ENCODE measurements at regions not wholly inside any gene's neighbourhood (a gene's known extent, or its start where the extent isn't known, plus 50 kb on each side); places are given as distances from the start of the nearest gene placed in this dataset.
"Not testable (repeated sequence)": the region's sequence is repeated elsewhere in the genome, so short reads cannot be mapped to it uniquely, and the experiment has no call there.

DNA sequence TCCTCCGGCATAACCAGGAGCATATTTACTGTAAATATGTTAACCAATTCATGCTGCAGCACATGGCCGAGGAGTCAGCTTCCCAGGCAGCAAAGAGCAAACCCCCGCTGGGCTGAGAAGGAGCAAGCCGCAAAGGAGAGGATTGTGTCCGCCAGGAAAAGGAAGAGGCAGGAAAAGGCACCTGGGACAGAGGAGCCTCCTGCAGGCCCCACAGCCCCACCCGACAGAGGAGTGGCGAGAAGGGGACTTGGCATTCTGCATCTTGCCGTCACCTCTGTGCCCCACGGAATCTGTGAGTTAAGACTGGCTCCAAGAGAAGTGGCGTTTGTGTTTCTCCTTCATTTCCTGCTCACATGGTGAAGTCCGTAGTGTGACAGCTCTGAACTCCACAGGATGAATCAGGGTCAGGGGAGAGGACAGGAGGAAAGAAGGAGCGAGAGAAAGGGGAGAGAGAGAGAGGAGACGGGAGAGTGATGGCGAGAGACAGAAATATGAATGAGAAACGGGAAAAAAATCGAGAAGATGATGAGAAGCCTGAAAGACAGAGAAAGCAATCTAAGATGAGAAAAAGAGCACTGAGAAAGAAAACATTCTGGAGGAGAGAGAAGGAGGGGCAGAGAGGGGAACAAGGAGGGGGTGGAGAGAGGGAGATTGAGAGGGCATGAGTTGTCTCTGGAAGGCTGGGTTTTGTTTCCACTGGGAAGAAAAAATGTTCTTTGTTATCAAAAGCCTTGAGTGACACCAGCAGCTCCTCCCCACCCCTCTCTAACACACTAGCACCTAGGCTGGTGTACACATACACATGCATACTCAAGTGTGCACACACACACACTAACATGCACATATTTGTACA is 489.6 kb downstream of the MN1 start:
- intact Hi-C loops (cut with DNase I), result no loop called here
- DNase-seq (ENCODE audit: low spot score), result no peak

DNA sequence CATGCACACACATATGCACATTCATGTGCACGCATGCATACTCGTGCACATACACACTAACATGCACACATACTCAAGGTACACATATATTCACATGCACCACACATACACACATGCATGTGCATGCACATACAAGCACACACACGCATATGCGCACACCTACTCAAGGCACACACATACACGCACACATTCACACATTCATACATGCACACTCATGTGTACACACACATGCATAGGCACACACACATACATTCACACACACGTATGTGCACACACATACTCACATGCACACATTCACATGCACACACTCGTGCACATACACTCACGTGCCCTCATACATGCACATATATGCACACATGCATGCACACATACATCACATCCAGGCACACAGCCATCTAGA is 489.0 kb downstream of the MN1 start:
- intact Hi-C loops (cut with DNase I), result no loop called here
- DNase-seq (ENCODE audit: low spot score), result no peak

DNA sequence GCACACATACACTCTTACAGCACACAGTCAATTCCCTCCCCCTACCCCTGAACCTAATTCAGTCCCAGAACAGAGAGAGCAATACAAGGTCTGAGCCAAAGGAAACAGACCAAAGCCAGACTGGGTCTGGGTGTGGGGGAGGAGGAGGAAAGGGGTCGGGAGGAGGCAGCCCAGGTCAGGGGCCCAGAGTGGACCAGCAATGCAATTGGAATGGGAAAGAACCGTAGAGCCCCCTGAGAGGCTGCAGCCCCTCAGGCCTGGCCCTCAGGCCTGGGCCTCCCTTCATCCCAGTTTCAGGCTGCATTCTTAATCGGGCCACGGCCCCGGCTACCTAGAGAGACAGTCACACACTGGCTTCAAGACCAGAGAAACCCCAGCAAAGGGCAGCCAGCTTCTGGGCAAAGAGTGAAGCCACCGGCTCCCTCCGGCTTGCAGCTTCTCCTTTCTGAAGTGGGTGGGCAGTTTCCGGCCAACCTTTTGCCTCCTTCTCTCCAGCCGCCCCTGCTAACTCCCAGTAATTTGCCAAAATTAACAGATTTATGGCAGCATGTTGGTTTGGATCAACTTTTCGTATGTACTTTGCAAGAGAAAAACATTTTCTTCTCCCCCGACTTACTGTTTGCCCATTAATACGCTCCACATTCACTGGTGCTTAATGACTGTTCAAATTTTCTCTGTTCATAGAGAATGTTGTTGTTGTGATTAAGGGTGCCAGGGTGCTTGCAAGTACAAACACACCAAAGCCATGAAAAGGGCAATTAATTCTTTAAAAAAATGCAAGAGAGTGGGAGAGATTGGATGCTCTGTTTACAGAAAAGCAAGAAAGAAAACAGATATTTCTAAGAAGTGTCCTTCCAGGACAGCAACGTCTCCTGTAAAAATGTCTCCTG is 488.3 kb downstream of the MN1 start:
- DNase-seq (ENCODE audit: low spot score), result no peak
- intact Hi-C loops (cut with DNase I), result no loop called here

DNA sequence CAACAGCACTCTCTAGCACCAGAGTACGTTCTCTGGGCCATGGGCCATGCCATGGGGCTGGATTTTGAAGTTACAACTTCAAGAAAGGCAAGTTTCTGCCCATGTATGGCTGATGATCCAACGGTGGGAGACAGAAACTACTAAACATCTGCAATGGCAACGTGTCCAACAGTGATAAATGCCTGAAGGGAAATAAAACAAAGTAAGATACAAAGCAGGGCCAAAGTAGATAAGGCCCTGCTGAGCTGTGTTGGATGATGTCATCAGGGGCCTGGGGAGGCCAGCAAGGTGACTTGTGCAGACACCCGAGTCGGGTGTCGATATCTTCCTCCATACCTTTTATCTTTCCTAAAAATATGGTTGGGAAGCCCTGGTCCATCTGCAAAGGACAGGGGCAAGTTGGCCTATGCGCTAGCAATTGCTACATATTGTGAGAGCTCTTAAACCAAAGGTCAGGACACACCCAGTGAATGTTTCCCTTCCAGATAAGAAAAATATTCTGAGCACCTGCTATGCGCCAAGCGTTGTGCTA is 487.2 kb downstream of the MN1 start:
- no peak for DNase-seq (ENCODE audit: low spot score)
- intact Hi-C loops (cut with DNase I), result no loop called here

DNA sequence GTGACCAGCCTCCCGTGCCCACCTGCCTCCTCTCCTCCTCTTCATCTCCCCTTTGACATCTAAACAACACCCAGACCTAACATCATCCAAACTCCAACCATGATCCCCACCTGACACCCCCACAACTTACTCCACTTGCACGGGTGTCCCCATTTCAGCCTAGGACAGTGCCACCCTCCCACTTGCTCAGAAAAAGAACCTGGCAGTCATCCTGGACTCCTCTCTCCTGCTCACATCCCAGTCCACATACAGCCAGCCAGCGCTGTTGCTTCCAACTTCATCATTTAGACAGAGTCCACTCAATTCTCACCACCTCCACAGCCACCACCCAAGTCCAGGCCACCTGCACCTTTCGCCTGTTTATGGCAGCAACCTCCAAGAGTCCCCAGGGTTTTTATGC is 485.7 kb downstream of the MN1 start:
- DNase-seq (ENCODE audit: low spot score), result no peak
- intact Hi-C loops (cut with DNase I), result no loop called here

DNA sequence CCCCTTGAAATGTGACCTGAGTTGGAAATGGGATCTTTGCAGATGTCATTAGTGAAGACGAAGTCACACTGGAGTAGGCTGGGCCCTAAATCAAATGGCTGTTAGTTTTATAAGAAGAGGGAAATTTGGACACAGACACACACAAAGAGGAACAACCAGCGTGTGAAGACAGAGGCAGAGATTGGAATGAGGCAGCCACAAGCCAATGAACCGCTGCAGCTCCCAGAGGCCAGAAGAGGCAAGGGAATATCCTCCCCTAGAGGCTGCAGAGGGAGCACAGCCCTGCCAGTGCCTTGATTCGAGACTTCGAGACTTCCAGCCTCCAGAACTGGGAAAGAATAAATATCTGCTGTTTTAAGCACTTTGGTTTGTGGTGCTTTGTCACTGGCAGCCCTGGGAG is 484.5 kb downstream of the MN1 start:
- intact Hi-C loops (cut with DNase I), result no loop called here
- no peak for DNase-seq (ENCODE audit: low spot score)

DNA sequence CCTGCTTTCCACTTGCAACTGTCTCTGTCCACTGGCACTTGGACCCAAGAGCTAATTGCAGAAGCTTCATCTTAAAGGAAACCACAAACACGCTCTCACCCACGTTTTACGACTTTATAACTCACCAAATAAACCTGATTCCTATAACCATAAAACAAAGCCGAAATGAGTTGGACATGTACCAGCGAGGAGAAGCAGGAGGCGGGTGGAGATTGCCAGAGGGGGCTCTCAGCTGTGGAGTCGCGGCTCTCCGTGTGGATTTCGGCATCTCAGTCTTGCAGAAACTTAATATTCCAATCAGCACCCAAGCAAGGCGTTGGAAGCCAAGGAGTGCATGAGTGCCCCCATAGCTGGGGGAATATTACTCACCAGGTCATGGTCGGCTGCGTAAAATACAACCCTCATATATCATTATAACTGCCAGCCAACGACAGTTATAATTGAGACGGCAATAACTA is 483.6 kb downstream of the MN1 start:
- no peak for DNase-seq (ENCODE audit: low spot score)
- intact Hi-C loops (cut with DNase I), result no loop called here

DNA sequence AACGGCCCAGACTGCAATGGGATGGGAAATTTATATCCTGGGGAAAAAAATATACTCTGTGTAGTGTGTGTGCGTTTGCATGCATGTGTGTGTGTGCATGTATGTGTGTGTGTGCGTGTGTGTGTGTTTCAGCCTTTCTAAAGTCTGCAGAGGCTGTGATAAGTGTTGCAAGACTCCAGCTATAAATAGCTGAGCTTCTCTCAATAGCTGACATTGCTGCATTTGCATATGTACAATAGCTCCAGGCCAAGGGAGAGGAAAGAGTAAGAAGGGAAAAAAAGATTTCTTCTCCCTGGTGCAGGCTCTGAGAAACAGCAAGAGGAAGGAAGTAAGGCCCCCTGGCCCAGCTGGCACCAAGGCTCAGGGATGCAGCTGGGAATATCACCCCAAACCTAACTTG is 483.0 kb downstream of the MN1 start:
- intact Hi-C loops (cut with DNase I), result no loop called here
- no peak for DNase-seq (ENCODE audit: low spot score)

DNA sequence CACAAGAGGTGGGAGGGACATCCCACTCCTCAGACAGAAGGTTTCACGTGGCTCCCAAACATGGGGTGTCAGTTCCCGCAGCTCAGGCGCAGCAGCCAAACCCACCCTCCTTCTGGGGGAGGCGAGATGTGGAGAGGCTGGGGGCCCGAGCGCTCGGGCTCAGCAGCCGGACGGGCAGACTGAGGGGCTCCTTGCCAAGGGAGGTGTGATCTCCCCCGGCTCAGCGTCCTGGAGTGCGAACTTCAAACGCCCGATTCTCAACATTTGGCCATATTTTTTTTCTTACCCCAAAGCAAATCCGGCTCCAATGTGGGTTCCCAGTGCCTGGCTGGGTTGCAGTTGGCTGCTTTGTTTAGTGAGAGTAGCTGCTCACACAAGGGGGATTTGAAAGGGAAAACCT is 477.9 kb downstream of the MN1 start:
- intact Hi-C loops (cut with DNase I), result no loop called here
- no peak for DNase-seq (ENCODE audit: low spot score)

DNA sequence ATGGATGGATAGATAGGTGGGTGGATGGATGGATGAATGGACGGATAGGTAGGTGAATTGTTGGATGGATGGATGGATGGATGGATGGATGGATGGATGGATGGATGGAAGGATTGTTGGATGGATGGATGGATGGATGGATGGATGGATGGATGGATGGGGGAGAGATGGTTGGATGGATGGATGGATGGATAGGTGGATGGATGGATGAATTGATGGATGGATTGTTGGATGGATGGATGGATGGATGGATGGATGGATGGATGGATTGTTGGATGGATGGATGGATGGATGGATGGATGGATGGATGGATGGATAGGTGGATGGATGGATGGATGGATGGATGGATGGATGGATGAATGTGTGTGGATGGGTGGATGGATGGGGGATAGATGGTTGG is 476.6 kb downstream of the MN1 start:
- intact Hi-C loops (cut with DNase I); DNase-seq (ENCODE audit: low spot score): not testable (repeated sequence)

DNA sequence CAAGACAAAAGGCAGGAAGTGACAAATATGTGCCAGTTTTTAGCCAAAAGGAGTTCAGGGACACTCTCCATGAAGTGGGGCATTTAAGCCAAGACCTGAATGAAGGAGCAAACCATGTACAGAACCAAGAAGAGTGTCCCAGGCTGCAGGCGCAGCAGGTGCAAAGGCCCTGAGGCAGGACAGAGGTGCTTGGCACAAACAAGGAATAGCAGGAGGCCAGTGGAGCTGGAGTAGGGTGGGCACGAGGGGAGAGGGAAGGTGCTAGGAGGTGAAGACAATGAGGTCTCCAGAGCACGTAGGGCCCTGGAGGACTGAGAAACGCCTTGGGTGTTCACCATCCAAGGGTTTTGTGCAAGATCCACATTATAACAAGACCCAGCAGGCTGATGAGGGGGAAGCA is 474.1 kb downstream of the MN1 start:
- intact Hi-C loops (cut with DNase I), result loop anchor here in 1 of 2 donors (2.0 kb wide), 1 partner anchor 57 kb away; no protein-coding TSS in a partner anchor
- DNase-seq (ENCODE audit: low spot score), result no peak

DNA sequence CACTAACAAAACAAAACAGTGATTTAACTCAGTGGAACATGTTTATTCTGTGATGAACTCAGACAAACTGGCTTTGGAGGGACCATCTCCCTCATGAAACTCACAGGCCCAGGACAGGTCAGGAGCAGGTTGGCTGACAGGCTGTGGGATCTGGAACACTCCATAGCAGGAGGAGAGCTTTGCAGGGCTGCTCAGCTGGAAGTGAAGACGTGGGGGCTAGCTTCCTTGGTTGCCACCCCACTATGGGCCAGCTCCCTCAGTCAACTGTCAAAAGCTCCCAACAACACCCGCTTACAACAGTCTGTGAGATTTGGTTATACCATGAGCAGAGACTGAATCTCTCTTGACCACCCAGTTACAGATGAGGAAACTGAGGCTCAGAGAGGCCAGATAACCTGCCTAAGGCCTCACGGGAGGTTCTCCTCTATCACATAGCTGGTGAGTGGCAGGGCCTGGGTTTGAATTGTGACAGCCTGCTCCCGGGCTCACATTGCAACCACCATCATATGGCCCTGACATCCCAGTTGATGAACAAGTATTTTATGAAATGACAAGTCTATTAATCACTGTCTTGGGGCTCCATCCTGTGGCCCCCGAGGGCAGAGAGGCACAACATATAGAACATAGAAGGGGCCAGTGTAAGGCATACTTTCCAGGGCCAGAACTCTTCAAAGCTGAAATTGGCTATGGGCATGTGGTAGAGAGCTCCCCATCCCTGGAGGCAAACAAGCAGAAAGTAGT is 473.4 kb downstream of the MN1 start:
- DNase-seq (ENCODE audit: low spot score), result no peak
- intact Hi-C loops (cut with DNase I), result loop anchor here in 1 of 2 donors (2.0 kb wide), 1 partner anchor 57 kb away; no protein-coding TSS in a partner anchor

DNA sequence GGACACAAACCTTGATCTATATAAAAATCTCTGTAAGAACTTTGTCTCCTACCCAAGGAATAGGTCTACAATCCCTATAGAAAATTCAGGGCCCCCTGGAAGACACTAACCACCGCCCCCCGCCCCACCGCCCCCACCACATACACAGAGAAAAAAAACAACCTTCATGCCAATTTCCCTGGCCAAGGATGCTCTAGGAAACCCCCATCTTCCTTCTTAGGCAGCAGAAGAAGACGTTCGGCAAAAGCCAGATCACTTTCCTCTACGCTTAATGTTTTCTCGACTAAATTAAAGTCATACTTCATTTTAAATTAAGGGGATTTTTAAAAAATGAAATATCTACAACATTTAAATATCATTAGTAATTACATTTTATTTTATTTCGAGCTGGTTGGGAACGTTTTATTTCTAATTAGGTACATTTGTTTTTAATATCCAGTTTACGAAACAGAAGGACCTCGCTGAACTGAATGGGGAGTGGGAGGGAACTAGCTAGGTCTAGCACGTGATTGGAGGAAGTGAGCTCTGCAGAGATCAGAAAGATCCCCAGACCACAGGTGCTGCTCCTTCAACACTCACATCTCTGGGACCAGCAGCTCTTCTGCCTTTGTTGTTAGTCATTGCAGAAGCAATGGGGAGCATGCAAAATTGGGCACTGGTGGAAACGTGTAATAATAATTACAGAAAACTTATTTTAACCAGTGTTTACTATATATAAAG is 472.3 kb downstream of the MN1 start:
- intact Hi-C loops (cut with DNase I), result no loop called here
- no peak for DNase-seq (ENCODE audit: low spot score)

DNA sequence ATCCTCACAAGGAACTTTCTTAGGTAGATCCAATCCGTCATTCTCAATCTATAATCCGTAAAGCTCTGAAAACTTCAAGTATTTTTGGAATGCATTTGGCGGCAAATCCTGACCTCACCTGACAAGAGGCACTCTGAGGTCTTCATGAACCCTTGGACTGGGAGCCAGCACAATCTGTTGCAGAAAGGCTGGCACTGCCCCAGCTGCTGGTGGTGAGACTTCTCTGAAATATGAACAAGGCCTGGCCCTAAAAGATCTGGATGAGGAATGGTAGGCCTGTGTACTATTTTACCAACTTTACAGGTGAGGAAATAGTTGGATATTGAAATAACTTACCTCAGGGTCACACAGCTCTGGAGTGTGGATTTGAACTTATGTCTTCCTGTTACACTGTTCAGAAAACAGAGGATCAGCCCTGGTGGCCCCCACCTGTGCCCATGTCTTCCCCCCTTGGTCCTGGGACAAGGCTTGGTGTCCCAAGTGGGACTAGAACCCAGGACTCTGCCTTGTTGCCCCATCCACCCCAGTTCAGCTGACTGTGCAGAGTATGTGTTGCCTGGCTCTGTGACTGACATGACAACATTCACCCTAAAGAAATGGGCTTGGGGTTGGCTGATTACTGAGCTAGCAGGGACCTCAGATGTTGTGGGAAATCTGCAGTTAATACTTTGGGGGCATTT is 471.4 kb downstream of the MN1 start:
- no peak for DNase-seq (ENCODE audit: low spot score)
- intact Hi-C loops (cut with DNase I), result no loop called here

DNA sequence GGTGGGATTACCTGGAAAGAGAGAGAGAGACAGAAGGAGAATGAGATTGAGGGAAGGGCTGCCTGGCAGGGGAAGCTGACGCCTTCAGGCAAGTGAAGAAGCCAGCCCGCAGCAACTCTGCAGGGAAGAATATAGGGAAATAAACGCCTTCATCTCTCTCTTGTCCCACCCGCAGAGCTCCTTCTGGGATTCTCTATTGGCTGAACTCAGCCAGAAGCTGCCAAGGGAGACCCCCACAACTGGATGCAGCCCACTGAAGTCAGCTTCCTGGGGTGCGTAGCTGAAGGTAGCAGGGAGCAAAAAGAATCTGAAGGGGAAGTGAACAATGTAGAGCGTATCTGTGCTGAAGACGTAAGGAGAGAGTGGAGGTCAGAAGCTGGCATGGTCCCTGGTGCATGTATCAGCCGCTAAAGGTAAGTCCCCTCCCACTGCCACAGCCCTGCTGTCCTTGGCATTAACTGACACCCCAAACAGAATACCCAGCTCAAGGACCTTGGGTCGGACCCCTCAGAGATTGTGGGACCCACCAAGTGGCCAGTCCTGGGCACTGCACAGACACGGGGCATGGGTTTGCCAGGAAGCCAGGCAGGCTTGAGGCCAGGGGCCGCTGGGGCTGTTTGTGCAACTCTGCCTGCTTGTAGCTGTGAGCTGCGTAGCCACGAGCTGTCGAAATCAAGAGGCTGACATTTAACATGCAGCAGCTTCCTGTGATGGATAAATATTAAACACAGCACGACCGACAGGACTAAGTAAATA is 469.9 kb downstream of the MN1 start:
- intact Hi-C loops (cut with DNase I), result no loop called here
- peak; percentile 91 for DNase-seq (ENCODE audit: low spot score)

DNA sequence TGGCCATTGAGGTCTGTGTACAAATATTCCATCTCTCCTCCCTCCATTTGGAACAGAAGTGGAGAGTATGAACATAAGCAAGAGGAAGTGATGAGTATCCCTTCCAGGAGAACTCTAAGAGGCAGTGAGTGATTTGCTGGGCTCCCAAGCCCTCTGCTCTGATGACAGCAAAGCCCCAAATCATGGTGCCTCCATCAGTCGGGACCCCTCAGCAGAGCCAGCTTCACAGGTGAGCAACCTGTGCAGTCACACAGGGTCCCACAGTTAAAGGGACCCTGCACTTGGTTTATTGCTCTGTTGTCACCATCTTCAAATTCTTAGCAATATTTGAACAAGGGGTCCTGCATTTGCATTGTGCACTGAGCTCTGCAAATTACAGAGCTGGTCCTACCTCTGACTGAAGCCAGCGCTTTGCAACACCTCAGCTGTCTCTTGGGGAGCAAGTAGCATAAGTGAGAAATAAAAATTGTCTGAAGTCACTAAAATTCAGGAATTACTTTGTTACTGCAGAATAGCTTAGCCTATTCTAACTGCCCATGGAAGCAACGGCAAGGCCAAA is 466.4 kb downstream of the MN1 start:
- DNase-seq (ENCODE audit: low spot score), result no peak
- intact Hi-C loops (cut with DNase I), result no loop called here
